ENCODE measurements at regions not wholly inside any gene's neighbourhood (a gene's known extent, or its start where the extent isn't known, plus 50 kb on each side); places are given as distances from the start of the nearest gene placed in this dataset.

- TF ChIP-seq, protein P1, sequence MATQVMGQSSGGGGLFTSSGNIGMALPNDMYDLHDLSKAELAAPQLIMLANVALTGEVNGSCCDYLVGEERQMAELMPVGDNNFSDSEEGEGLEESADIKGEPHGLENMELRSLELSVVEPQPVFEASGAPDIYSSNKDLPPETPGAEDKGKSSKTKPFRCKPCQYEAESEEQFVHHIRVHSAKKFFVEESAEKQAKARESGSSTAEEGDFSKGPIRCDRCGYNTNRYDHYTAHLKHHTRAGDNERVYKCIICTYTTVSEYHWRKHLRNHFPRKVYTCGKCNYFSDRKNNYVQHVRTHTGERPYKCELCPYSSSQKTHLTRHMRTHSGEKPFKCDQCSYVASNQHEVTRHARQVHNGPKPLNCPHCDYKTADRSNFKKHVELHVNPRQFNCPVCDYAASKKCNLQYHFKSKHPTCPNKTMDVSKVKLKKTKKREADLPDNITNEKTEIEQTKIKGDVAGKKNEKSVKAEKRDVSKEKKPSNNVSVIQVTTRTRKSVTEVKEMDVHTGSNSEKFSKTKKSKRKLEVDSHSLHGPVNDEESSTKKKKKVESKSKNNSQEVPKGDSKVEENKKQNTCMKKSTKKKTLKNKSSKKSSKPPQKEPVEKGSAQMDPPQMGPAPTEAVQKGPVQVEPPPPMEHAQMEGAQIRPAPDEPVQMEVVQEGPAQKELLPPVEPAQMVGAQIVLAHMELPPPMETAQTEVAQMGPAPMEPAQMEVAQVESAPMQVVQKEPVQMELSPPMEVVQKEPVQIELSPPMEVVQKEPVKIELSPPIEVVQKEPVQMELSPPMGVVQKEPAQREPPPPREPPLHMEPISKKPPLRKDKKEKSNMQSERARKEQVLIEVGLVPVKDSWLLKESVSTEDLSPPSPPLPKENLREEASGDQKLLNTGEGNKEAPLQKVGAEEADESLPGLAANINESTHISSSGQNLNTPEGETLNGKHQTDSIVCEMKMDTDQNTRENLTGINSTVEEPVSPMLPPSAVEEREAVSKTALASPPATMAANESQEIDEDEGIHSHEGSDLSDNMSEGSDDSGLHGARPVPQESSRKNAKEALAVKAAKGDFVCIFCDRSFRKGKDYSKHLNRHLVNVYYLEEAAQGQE (IDR thresholded peaks at IDR 0.05): no peak
- TF ChIP-seq, protein P2, sequence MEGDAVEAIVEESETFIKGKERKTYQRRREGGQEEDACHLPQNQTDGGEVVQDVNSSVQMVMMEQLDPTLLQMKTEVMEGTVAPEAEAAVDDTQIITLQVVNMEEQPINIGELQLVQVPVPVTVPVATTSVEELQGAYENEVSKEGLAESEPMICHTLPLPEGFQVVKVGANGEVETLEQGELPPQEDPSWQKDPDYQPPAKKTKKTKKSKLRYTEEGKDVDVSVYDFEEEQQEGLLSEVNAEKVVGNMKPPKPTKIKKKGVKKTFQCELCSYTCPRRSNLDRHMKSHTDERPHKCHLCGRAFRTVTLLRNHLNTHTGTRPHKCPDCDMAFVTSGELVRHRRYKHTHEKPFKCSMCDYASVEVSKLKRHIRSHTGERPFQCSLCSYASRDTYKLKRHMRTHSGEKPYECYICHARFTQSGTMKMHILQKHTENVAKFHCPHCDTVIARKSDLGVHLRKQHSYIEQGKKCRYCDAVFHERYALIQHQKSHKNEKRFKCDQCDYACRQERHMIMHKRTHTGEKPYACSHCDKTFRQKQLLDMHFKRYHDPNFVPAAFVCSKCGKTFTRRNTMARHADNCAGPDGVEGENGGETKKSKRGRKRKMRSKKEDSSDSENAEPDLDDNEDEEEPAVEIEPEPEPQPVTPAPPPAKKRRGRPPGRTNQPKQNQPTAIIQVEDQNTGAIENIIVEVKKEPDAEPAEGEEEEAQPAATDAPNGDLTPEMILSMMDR (IDR thresholded peaks at IDR 0.05; ENCODE audit: low read depth, low read length, missing input control): no peak
Observed at GRCh38 chr7:26478550-26478949, 186.9 kb downstream of the SNX10 start (continued).

DNA sequence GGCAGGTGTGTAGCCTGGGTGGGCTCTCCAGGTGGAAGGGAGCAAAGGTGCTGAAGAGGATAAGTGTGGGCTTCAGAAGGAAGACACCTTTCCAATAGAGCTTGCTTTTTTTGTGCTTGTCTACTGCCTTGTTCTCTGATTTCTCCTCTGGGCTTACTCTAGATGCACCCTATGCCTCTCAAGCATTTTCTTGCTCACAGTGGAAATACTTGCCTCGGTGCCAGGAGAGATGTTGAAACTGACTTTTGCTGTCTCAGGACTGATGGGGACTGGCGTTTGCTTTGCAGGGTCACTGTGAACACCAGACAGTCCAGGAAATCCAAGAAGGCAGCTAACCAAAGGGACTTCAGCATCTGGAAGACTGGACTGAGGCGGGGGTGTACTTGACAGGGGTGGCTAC is 187.9 kb downstream of the SNX10 start:
- WGBS: 65% methylated on average over 3 of the region's 3 CpGs
- TF ChIP-seq SP1 (IDR thresholded peaks at IDR 0.05): no peak
- no peak for TF ChIP-seq YY1 (IDR thresholded peaks at IDR 0.05)
- no peak for TF ChIP-seq NR2F2 (IDR thresholded peaks at IDR 0.05)
- no peak for TF ChIP-seq GABPA (IDR thresholded peaks at IDR 0.05 in 1 of 2, conservative IDR thresholded peaks at IDR 0.05 in 1 of 2)
- Histone ChIP-seq H3K27me3 (ENCODE audit: control insufficient read depth in 4 of 4, insufficient read depth in 4 of 4, low read length in 3 of 4) (no peaks in the 10 kb centered on the region), H3K9ac (ENCODE audit: low read depth in 1 of 2, low read length in 2 of 2) (no peak overlapping the region), H3K4me3 (ENCODE audit: low read depth in 1 of 3, low read length in 3 of 3) (no peak overlapping the region), H3K4me1 (ENCODE audit: control insufficient read depth in 4 of 4, insufficient read depth in 4 of 4, low read length in 3 of 4) (no peaks in the 10 kb centered on the region), H3K36me3 (ENCODE audit: control insufficient read depth in 4 of 4, insufficient read depth in 3 of 4, low read depth in 1 of 4, low read length in 3 of 4) (no peaks in the 10 kb centered on the region), H3K9me3 (ENCODE audit: control insufficient read depth in 4 of 4, low read length in 3 of 4) (peaks cover 0 to 13% (median 3%) of the 10 kb centered on the region in 4 donors), H3K27ac (ENCODE audit: low read depth in 1 of 2, low read length in 2 of 2) (no peak overlapping the region)
- no peak for DNase-seq (ENCODE audit: low spot score)

DNA sequence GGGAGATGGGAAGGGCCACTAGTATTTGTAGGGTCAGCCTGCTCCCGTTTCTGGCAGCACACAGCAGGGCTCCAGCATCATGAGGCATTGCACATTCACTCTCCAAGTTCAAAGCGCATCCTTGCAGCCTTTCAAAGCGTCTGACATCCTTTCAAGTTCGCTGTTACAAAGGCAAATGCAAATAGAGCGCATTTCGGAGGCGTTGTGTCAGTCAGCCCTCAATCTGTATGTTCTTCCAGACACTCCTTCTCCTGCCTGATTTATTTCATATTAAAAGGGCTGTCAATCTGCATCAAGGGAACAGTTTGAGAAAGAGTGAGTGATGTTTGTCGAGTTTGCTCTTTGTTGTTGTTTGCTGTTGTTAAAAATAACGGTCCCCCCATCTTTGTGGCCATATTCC is 188.5 kb downstream of the SNX10 start:
- TF ChIP-seq RXRA (IDR thresholded peaks at IDR 0.05) (no peak), SP1 (IDR thresholded peaks at IDR 0.05) (no peak), JUND (IDR thresholded peaks at IDR 0.05) (no peak), EGR1 (IDR thresholded peaks at IDR 0.05; ENCODE audit: low read depth in 2 of 2) (no peak), ATF3 (IDR thresholded peaks at IDR 0.05) (no peak), YY1 (IDR thresholded peaks at IDR 0.05) (no peak), MAX (IDR thresholded peaks at IDR 0.05) (no peak), HNF4A (conservative IDR thresholded peaks at IDR 0.05) (no peak), HNF4G (IDR thresholded peaks at IDR 0.05) (no peak), ZBTB33 (IDR thresholded peaks at IDR 0.05) (no peak), GABPA (IDR thresholded peaks at IDR 0.05 in 1 of 2, conservative IDR thresholded peaks at IDR 0.05 in 1 of 2) (no peak), FOXA2 (IDR thresholded peaks at IDR 0.05) (no peak), RAD21 (IDR thresholded peaks at IDR 0.05) (no peak), NR2F2 (IDR thresholded peaks at IDR 0.05) (no peak)
- TF ChIP-seq, protein P1 (IDR thresholded peaks at IDR 0.05): no peak
- TF ChIP-seq, protein P2 (IDR thresholded peaks at IDR 0.05; ENCODE audit: low read depth, low read length, missing input control): no peak
- Histone ChIP-seq H3K9ac (ENCODE audit: low read depth in 1 of 2, low read length in 2 of 2) (no peak overlapping the region), H3K4me1 (ENCODE audit: control insufficient read depth in 4 of 4, insufficient read depth in 4 of 4, low read length in 3 of 4) (no peaks in the 10 kb centered on the region), H3K9me3 (ENCODE audit: control insufficient read depth in 4 of 4, low read length in 3 of 4) (peaks cover 0 to 14% (median 3%) of the 10 kb centered on the region in 4 donors), H3K27me3 (ENCODE audit: control insufficient read depth in 4 of 4, insufficient read depth in 4 of 4, low read length in 3 of 4) (no peaks in the 10 kb centered on the region), H3K27ac (ENCODE audit: low read depth in 1 of 2, low read length in 2 of 2) (no peak overlapping the region), H3K4me3 (ENCODE audit: low read depth in 1 of 3, low read length in 3 of 3) (no peak overlapping the region), H3K36me3 (ENCODE audit: control insufficient read depth in 4 of 4, insufficient read depth in 3 of 4, low read depth in 1 of 4, low read length in 3 of 4) (no peaks in the 10 kb centered on the region)
- WGBS: 59% methylated on average over 9 of the region's 9 CpGs
- no peak for DNase-seq (ENCODE audit: low spot score)
